GM21786 (cell line): ENCODE measurements at regions not wholly inside any gene's neighbourhood (a gene's known extent, or its start where the extent isn't known, plus 50 kb on each side); places are given as distances from the start of the nearest gene placed in this dataset.
"Not testable (repeated sequence)": the region's sequence is repeated elsewhere in the genome, so short reads cannot be mapped to it uniquely, and the experiment has no call there.

Experiments
- ATAC-seq: cut with Tn5 transposase; IDR thresholded peaks from one replicate; pipeline ENCODE4 v1.9.1; 2021; ENCODE audit not compliant: unreplicated experiment

DNA sequence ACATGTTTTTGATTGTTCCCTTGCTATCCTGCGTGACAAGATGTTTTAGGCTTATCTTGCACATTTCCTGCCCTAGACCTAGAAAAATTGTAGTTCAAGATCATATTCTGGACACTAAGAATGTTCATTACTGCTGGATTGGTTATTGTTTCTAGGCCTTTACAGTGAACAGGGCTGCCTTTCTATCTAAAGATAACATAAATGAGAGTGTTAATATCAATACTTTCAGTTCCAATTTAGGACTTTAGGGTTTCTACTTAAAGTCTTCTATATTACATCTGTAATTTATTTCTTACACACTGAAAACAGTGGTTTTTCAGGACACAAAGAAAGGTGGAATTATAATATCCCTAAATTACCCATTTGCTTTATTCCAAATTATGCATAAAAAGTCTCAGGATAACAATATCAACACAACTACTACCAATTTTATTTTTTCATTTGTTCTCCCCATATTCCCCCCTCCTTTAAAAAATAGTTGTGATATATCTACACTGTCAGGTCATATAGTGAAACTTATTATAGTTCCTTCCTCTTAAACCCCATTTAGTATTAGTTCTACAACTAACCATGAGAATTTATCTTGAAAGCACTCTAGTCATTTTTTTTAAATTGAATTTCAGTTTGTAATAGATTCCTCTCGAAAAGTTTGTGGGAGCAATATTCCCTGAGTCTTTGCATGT lies 293.9 kb upstream of the RIOK2 start:
- ATAC-seq: peak; percentile 53

DNA sequence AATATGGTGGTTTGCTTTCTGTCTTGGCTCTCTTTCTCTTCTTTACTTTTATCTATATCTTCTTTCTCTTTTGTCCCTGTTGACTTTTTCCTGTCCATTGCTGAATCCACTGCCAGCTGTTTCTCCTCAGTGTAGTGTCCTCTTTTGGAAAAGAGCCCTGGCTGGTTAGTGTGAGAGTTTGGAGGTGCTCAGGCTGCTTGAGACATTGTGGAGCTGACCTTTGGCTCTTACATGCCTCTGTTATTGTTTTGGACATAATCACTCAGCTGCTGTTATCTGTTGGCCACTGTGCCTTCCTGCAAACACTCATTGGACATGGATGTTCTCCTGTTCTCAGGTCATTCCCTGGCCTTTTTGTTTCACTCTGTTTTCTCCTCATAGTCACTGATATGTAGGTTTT lies 295.4 kb upstream of the RIOK2 start:
- no peak for ATAC-seq

DNA sequence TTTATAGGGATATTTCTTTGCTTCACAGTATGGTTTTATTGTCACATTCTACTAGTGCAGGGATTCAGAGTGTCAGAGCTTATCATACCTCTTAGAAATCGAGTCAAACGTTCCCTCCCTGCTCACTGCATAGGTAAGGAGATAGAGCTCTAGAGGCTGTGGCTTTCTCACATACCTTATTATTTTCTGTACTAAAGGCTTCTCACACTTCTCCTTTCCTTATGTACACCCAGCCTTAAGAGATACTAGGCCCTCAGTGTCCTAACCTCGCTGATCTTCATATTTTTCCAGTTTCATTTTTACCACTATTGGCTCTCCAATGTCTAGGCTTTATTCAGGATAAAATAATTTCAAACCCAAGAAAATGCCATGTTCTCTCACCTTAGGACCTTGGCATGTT lies 297.3 kb upstream of the RIOK2 start:
- ATAC-seq: peak; percentile 49

DNA sequence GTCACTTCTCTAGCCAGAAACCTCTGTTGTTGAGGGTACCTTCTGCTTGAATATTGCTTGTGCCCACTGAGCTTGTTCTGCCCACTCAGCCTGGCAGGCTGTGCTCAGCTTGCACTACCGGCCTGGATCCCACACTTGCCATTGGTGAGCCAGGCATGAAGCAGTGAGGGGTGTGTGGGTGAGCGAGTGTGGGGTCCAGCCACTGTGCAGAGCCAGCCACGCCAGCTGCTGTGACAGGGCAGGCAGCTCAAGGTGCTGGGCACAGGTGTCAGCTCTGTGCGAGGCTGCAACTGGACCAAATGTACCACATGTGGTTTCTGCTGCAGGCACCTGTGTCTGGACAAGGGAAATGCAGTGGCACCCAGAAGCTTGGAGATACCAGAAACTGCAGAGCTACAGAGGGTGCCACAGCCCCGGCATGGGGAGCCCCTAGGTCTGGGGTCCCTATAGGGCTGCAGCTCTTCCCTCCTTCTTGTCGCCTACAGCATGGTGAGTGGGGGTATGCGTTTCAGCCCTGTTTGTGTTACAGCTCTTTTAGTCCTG lies 305.1 kb upstream of the RIOK2 start:
- no peak for ATAC-seq

DNA sequence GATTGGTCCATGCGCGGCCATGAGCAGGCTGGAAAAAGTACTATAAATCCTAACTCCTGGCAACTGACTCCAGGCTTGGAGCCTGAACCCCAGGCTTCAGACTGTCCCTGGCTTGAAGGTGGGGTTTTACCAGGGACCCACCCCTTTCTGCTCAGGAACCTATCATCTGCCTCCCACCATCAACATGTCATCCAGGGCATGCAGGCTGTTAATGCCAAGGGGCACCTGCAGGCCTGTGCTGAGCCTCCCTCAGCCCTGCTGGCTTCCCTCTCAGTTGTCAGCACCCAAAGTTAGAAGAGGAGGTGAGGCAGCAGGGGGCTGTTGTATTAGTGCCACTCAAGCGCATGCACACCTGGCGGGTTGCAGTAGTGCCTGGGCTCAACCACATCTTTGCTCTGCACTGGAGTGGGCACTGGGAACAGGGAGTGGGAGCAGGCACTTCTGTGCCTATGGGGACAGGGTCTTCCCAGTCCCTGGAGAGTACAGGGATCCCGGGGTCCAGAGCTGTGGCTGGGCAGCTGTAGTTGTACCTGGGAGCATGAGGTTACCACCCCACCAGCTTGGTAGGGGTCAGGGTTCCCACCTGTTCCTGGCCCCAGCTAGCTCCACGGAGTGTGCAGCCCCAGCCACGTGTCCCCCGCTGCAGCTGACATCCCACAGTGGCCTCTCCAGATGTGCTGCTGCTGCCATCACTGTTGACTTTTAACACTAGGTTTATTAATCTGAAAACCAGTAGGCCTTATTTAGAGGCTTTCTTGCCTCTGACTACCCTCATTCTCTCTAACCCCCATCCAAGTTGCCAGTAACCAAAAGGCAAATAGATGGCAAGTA lies 306.2 kb upstream of the RIOK2 start:
- no peak for ATAC-seq

DNA sequence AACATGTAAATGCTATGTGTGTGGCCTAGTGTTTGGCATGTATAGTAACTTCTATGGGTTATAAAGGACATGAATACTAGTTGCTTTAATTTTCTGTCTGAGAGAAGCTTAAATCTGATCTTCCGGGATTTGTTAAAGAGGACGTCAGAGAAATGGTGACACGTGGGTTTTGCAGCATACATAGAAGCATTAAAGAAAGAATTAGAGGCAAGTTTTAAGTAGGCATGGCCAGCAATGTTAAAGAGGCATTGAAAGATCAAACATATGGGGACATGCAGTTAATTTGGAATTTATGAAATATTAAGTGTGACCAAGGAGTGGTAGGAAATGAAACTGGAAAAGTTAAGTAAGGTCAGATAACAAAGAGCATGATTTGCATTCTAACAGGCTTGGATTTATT lies 311.4 kb upstream of the RIOK2 start:
- no peak for ATAC-seq

DNA sequence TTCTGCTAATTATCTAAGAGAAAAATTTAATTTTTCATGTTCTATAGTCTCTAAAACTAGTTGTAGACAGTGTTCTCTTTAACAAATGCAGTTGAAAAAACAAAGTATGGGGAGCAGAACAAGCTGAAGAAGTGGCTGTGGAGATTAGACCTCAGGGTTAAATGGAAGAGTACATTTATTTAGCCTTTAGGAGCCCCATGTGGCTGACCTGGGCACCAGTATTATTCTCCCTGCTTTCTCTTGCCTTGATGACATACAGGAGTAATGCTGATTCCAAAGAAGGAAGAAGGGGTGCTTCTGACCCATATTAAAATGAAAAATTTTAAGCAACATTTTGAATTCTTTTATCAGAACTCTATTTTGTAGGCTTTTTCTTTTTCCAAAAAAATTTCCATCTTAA lies 312.3 kb upstream of the RIOK2 start:
- ATAC-seq: no peak

DNA sequence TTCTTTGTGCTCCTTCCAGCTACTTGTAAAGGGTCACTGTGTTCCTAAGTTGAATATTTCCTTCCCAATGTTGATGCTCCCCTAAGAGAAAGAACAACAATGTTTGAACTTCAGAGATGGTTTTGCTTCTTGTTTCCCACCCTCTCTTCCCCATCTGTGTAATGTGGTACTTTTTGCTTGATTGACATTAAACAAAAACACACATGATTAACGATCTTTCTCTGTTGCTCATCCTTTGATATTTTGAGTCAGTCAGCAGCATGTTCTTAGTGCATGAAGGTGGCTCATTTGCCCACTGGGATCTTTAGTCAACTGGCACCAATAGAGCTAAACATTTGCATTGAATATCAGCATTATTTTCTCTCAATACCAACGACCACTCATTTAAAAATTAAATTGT lies 313.0 kb upstream of the RIOK2 start:
- no peak for ATAC-seq

DNA sequence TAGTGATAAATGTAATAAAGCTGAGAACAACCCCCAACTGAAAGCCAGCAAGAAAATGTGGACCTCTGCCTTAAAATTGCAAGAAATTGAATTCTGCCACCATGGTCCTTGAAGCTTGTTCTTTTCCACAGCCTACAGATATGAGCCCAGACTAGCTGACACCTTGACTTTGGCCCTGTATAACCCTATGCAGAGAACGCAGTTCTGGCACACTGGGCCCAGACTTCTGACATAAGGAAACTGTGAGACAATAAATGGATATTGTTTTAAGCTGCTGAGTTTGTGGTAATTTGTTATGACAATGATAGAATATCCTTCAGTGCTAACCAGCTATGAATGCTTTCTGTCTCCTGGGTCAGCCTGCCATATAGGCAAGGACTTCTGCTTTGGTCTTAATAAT lies 315.6 kb upstream of the RIOK2 start:
- no peak for ATAC-seq

DNA sequence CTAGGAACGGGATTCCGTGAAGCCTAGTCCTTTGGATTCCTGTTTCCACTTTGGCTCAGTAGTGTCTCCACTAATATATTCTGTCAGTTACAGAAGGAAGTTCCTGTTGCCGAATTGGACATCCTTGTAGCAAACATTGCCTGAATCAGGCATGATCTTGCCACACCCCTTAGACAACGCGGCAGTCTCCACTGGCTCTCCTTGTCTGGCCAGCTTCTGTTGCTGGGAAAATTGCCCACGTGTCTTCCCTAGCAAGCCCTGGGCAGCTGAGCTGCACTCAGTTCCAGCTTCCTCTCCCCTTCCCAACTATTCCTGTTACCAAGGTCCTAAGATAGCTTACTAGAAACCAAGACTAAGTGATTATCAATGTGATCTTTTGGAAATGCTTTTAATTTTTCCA lies 316.6 kb upstream of the RIOK2 start:
- ATAC-seq: no peak

DNA sequence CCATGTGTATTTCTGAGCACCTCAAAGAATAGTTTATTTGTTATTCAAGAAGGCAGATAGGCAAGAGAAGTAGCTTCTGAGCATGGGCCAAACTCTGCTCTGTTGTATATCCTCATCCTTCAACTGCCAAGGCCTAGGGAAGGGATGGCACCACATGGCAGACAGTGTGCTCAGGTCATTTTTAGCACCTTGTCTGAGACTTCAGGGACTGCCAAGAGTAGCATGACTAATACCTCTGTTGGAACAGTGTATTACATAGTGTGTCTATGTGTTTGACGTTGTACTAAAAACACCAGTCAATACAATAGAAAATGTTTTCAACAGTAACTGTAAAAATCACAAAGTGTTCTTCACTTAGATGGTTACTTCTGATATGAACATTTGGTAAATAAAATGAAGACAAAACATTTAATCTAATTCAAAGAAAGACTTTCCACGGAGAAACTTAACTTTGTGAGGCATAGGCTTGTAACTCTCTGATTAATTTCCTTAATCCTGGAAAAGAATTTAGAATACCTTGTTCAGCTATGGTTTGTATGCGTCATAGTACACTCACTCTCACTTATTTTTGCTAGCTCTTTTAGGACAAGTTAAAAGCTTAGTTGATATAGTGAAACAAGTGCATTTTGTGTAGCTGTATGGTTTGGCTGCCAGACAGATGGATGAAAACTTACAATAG lies 318.4 kb upstream of the RIOK2 start:
- no peak for ATAC-seq

DNA sequence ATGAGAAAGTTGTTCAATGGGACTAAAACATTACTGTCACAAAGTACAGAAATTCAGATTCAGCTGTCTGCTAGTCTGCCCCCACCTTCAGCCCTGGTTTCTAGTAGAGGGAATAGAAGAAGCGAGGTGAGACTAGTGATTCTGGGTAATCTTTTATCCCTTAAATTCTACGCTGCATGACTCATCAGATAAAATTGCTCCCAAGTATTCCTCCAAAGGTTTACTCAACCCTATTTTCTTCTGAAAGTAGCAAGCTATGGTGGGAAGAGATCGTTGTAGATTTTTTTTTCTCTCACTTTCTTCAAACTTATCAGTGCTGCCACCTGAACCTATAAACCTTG lies 318.9 kb upstream of the RIOK2 start:
- no peak for ATAC-seq

DNA sequence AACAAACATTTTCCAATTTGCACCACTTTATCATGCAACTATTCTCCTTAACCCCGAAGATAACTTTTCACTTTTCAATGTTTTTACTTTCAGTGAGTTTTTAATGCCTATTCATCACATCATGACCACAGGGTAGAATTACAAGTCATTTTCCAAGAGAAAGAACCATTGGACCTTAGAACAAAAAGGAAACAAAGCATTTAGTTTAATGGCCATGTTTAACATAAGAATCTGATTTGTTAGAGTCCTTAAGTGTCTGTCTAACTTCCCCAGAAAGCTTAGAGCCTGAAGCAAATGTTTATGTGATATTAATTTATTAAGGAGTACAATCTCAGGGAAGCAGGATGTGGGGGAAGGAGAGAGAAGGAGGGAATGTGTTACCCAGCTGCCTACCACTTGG lies 325.8 kb upstream of the RIOK2 start:
- no peak for ATAC-seq

DNA sequence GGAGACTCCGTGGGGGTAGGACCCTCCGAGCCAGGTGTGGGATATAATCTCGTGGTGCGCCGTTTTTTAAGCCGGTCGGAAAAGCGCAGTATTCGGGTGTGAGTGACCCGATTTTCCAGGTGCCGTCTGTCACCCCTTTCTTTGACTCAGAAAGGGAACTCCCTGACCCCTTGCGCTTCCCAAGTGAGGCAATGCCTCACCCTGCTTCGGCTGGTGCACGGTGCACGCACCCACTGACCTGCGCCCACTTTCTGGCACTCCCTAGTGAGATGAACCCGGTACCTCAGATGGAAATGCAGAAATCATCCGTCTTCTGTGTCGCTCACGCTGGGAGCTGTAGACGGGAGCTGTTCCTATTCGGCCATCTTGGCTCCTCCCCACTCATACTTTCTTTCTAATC lies 336.5 kb upstream of the RIOK2 start:
- not testable (repeated sequence) for ATAC-seq

DNA sequence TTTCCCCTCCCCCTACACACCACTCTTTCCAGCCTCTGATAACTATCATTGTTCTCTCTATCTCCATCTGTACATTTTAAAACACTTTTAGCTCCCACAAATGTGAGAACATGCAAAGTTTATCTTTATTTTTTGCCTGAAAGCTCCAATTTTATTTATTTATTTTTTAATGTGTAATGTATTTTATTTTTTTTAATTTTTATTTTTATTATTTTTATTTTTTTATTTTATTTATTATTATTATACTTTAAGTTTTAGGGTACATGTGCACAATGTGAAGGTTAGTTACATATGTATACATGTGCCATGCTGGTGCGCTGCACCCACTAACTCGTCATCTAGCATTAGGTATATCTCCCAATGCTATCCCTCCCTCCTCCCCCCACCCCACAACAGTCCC lies 340.3 kb upstream of the RIOK2 start:
- not testable (repeated sequence) for ATAC-seq

DNA sequence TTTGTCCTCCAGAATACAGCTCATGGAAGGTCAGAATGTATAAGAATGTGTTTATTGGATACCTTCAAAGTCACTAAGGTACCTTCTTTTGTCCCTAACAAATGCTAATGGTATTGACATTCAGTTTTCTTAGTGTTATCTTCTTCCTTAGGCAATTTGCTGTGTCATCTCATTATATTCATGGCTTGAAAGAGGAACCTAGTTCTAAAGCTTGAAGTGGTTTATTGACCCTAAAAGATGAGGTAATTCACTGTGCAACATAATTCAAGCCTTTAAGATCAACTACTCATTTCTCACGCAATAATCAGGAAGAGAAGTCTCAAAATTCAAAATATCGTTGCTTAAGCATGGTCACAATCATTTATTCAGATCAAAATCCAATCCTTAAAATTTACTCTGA lies 342.7 kb upstream of the RIOK2 start:
- no peak for ATAC-seq

DNA sequence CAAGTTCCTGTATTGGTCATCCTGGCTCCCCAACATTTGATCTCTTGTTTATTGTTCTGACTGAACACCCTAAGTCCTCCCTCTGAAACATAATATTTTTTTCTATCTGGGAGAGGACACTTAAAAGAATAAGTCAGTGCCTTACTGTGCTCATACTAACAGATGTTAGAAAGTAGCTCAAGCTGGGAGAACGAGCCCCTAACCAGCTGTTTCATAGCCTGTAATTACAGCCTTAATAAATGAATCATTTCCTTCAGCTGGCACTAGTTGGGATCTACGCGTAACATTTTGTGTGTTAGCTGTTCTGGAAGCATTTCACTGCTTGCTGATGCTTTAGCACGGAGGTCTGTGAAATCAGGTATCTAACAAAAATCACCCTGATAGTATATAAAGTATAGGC lies 345.9 kb upstream of the RIOK2 start:
- no peak for ATAC-seq

DNA sequence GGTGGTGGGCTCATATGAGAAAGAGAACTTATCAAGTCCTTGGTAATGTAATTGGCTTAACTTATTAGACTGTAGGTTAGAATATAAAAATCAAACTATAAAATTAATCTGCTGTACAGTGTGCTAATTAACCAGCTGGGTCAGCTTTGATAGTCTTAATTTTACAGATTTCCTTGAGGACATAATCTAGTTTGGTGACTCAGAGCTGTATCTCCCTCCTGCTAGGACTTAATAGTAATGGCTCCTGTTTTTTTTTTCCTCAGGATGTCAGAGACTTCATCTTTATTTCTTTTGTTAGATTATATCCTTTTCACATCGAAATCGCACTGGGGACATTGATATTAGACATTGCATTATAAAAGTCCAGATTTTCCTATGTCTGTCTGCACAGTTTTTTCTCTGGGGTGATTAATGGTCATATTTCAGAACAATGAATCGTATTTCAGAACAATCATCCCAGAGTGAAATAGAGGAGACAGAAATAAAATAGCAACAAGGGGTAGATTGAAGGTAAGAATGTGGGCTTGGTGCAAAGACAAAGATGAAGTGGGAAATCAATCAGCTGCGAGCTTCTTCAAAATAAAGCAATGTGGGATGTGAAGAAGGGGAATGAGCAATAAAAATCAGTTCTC lies 346.4 kb upstream of the RIOK2 start:
- no peak for ATAC-seq

DNA sequence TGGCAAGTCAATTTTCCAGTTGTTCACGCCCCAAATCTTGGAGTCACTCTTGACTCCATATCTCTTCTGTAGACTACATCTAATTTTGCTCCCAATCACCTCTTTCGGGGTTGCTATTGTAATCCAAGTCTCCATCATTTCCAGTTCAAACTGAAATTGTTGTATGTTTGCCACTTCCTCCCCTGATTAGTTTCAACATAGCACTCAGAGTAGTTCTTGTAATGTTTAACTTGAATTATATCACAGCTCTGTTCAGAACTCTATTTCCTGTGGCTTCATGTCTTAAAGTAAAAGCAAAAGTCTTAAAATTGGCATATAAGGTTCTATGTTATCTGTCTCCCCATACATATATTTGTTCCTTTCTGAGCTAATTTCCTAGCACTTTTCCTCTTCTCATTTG lies 348.5 kb upstream of the RIOK2 start:
- peak; percentile 78 for ATAC-seq

DNA sequence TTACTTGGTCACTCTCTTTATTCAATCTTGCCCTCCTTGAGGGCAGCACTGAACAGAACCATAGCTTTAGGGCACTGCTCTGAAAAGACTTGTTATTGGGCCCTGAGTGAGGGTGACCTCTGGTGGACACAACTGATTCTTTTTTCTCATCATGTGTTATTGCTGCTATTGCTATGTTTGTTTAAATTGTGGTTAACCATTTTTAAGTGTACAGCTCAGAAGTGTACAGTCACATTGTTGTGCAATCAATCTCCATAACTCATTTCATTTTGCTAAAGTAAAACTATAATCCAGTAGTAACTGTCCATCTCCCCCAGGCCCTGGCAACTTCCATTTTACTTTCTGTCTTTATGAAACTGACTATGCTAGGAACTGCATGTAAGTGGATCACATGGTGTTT lies 351.1 kb upstream of the RIOK2 start:
- peak; percentile 69 for ATAC-seq

DNA sequence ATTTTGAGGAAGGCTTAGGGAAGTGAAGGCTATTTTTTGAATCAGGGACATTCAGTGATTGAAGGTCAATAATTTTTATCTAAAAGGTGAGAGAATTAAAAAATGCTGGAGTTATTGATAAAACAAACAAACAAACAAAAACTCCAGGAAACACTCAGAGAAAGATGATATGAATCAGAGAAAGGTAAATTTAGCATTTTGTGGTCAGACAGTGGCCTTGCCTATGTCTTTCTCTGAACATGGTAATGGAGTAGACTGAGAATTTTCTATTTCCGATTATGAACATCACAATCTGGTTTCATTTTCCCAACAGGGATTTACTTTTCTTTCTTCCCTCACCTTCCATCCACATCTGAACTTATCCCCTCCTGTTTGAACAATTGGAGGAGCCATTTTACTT lies 353.6 kb upstream of the RIOK2 start:
- no peak for ATAC-seq

DNA sequence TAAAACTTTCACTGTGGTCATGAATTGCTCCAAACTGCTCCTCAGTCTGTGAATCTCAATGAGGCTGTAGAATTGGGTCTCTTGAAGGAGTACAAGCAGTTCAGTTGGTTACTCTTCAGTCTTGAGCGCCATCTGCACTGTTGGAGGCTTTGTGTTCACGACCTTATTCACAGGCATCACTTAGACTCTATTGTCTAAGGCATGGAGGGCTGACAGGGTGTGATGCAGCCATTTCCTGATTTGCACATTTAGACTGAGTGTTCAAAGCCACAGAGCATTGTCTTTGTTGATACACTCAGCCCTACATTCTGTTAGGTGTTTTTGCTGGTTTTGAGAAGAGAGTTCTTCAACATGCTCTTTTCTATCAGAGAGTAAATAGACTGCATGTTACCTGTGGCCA lies 355.9 kb upstream of the RIOK2 start:
- ATAC-seq: no peak
